ENCODE measurements at regions not wholly inside any gene's neighbourhood (a gene's known extent, or its start where the extent isn't known, plus 50 kb on each side); places are given as distances from the start of the nearest gene placed in this dataset.

GRCh38 chr1:190602325-190602724 is 124.7 kb upstream of the BRINP3 start (continued):
- TF ChIP-seq AFF4 (CRISPR knock-in tag; IDR thresholded peaks at IDR 0.05; ENCODE audit: borderline replicate concordance): no peak
- no peak for TF ChIP-seq NFE2L1 (CRISPR knock-in tag; IDR thresholded peaks at IDR 0.05)
- TF ChIP-seq SMAD3 (CRISPR knock-in tag; IDR thresholded peaks at IDR 0.05; ENCODE audit: borderline replicate concordance): no peak
- TF ChIP-seq STAT6 (CRISPR knock-in tag; conservative IDR thresholded peaks at IDR 0.05; ENCODE audit: low read depth): no peak
- TF ChIP-seq ZNF121 (CRISPR knock-in tag; IDR thresholded peaks at IDR 0.05): no peak
- no peak for TF ChIP-seq ZNF281 (CRISPR knock-in tag; IDR thresholded peaks at IDR 0.05)
- no peak for TF ChIP-seq RORB (CRISPR knock-in tag; IDR thresholded peaks at IDR 0.05)

- DNase-seq (ENCODE audit: low spot score): no peak
- no peak overlapping the region for H3K27ac Mint-ChIP-seq
- CTCF ChIA-PET: no interaction called here
These were observed 130.6 kb upstream of the BRINP3 start for GRCh38 chr1:190608282-190608681.

More at GRCh38 chr1:190608282-190608681, 130.6 kb upstream of the BRINP3 start:
- POLR2A ChIA-PET: no interaction called here
- no peak for ATAC-seq
- H3K4me1 Mint-ChIP-seq: no peaks in the 10 kb centered on the region
- TF ChIP-seq ZNF219 (CRISPR knock-in tag; IDR thresholded peaks at IDR 0.05; ENCODE audit: borderline replicate concordance) (no peak), PRDM15 (CRISPR knock-in tag; IDR thresholded peaks at IDR 0.05) (no peak)
- no peak overlapping the region for H3K4me3 Mint-ChIP-seq
- no peaks in the 10 kb centered on the region for H3K36me3 Mint-ChIP-seq
- H3K27me3 Mint-ChIP-seq (ENCODE audit: low read depth): no peaks in the 10 kb centered on the region
- H3K9me3 Mint-ChIP-seq: 0 out of 2 replicates have a peak, but pooled peaks cover 4% of the 10 kb centered on the region
